Large intestine (tissue), 3 donors: ENCODE measurements at regions not wholly inside any gene's neighbourhood (a gene's known extent, or its start where the extent isn't known, plus 50 kb on each side); places are given as distances from the start of the nearest gene placed in this dataset.

Experiments used
- DNase-seq, 2 donors: peaks; one replicate each; pipeline versions ENCODE4 v3.0.0 to v3.0.0-alpha.2; 2013
- H3K27ac ChIP-seq: one replicate; pipeline ENCODE4 v1.5.1; 2013; ENCODE audit warnings: low read length
- H3K27me3 ChIP-seq: 2 replicates; pipeline ENCODE4 v1.6.1; 2013; ENCODE audit warnings: low read length; ENCODE audit not compliant: control insufficient read depth, insufficient read depth
- H3K36me3 ChIP-seq: 2 replicates; pipeline ENCODE4 v1.6.1; 2013; ENCODE audit warnings: low read length; ENCODE audit not compliant: control insufficient read depth, insufficient read depth
- H3K4me1 ChIP-seq: one replicate; pipeline ENCODE4 v1.6.1; 2013; ENCODE audit warnings: low read length; ENCODE audit not compliant: control insufficient read depth, insufficient read depth
- H3K4me3 ChIP-seq: one replicate; pipeline ENCODE4 v1.5.1; 2013; ENCODE audit warnings: low read length
- H3K9me3 ChIP-seq: one replicate; pipeline ENCODE4 v1.6.1; 2013; ENCODE audit warnings: mild to moderate bottlenecking, low read depth, low read length, moderate library complexity; ENCODE audit not compliant: control insufficient read depth
- WGBS: methylation state at CpG from one replicate; pipeline ENCODE4 v1.1.5; 2013; ENCODE audit warnings: low lambda C conversion rate; ENCODE audit not compliant: insufficient coverage; 5-methylcytosine and 5-hydroxymethylcytosine counted together

DNA sequence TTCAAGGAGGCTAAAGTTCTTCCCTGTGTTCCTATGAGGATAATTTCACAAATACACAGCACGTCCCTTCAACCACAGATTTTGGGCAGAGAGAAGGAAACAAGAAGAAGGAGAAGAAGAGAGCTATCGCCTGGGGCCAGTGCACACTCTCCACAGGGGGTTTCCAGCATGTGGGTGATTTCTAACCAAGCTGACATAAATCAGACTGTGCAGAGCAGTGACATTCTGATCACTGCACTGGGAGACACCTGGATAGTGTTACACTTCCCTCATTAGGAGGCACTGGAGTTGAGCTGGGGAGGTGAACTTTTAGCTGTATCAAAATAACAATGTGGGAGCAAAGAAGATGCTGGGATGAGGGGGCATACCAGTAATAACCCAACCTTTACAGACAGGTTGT, 71.8 kb upstream of the CENPW start:
- no peak for DNase-seq
- H3K9me3 ChIP-seq = no peaks in the 10 kb centered on the region
- no peaks in the 10 kb centered on the region for H3K36me3 ChIP-seq
- no peaks in the 10 kb centered on the region for H3K27me3 ChIP-seq
- no CpG with 5 or more reads among the region's 2 CpGs for WGBS
- H3K4me3 ChIP-seq = no peak overlapping the region
- H3K27ac ChIP-seq = no peak overlapping the region
- H3K4me1 ChIP-seq = no peaks in the 10 kb centered on the region

DNA sequence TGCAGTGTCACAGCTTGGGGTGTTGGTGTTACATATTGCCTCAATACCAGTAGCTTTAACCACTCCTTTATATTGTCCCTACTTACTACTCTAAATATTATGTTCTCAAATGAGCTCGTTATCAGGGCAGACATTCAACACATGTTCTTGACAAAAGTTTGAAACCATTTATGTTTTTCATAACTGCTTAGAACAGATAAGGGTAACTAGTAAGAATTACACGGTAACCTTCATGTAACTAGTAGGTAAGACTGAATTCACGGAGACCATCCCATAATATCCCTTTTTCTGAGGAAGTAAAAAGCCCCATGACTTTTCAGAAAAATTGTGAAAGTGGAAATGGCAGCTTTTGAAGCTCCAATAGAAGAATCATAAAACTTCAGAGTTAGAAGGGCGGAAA, 59.6 kb upstream of the CENPW start:
- H3K36me3 ChIP-seq = no peaks in the 10 kb centered on the region
- no peak overlapping the region for H3K27ac ChIP-seq
- H3K4me3 ChIP-seq = no peak overlapping the region
- 100% methylated on average over 2 of the region's 4 CpGs for WGBS
- H3K4me1 ChIP-seq = no peaks in the 10 kb centered on the region
- H3K27me3 ChIP-seq = no peaks in the 10 kb centered on the region
- H3K9me3 ChIP-seq = no peaks in the 10 kb centered on the region
- no peak for DNase-seq

DNA sequence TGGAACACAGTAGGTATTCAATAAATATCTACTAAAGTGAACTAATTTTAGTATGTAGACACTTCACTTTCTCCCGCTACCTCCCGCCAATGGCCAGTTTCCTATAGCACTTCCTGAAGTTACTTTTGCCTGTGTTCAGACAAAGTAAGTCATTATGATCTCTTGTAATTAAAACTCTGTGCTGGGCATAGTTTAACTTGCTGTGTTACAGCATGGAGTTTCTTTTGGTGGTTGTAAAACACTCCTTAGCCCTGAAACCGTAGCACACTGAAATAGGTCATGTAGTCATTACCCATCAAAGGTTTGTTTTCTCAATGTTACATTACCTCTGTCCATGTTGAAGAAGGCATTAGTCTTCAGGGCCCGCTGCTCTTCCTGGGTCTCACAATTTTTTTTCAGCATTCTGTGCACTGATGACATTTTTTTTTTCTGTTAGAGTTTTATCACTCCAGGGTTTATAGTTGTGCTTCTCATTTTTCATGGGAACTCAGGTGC, 54.0 kb upstream of the CENPW start:
- 75% methylated on average over 1 of the region's 4 CpGs for WGBS
- Histone ChIP-seq H3K27ac (no peak overlapping the region), H3K9me3 (no peaks in the 10 kb centered on the region), H3K4me3 (no peak overlapping the region), H3K36me3 (no peaks in the 10 kb centered on the region), H3K27me3 (no peaks in the 10 kb centered on the region), H3K4me1 (no peaks in the 10 kb centered on the region)
- no peak for DNase-seq
